ENCODE measurements at regions not wholly inside any gene's neighbourhood (a gene's known extent, or its start where the extent isn't known, plus 50 kb on each side); places are given as distances from the start of the nearest gene placed in this dataset.

DNA sequence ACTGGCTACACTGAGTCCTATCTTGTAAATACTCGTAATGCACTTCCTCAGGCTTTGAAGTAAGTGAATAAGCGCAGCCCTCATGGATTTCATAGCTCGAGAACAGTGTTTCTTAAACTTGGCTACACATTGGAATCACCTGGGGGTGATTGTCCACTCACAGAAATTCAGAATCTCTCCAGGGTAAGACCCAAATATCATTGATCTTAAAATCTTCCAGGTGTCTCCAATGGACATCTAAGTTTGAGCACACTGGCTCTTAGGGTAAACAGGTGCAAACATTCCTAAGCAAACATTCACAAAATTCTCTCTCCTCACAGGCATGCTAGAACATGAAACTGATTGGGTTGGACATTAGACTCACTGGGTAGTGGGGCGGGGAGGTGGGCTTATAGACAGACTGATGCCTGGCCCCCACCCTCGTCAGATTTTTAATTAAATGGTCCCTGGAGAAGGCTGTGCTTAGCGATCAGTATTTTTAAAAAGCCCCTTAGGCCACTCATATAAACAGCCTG, 279.7 kb upstream of the TBL1XR1 start:
- Histone ChIP-seq H4K20me1 (ENCODE audit: insufficient read depth) (no peaks in the 10 kb centered on the region), H3K9ac (ENCODE audit: low read length) (no peak overlapping the region), H2AFZ (ENCODE audit: low read depth, low read length) (no peak overlapping the region), H3F3A (ENCODE audit: insufficient read depth, low read length, poor library complexity, severe bottlenecking) (no peaks in the 10 kb centered on the region), H3K36me3 (ENCODE audit: insufficient read depth, low read length) (no peaks in the 10 kb centered on the region), H3K4me2 (ENCODE audit: low read length) (no peak overlapping the region), H3K27me3 (ENCODE audit: insufficient read depth, low read depth, low read length) (no peaks in the 10 kb centered on the region), H3K4me3 (ENCODE audit: low read length) (no peak overlapping the region), H3K9me2 (ENCODE audit: insufficient read depth, low read length) (no peaks in the 10 kb centered on the region), H3K79me2 (replicated peaks; ENCODE audit: insufficient read depth, low read length) (no peaks in the 10 kb centered on the region), H3K9me3 (ENCODE audit: low read length) (no peaks in the 10 kb centered on the region), H3K27ac (ENCODE audit: low read length) (no peak overlapping the region)
- TF ChIP-seq SMC3 (conservative IDR thresholded peaks at IDR 0.05; ENCODE audit: poor library complexity) (no peak), EZH2 (IDR thresholded peaks at IDR 0.05; ENCODE audit: borderline replicate concordance, insufficient read depth, low read length, poor library complexity, severe bottlenecking) (no peak), RAD21 (conservative IDR thresholded peaks at IDR 0.05) (no peak), EP300 (conservative IDR thresholded peaks at IDR 0.05; ENCODE audit: poor library complexity, severe bottlenecking) (no peak), POLR2AphosphoS5 (IDR thresholded peaks at IDR 0.05) (no peak), MXI1 (conservative IDR thresholded peaks at IDR 0.05; ENCODE audit: poor library complexity, severe bottlenecking) (no peak), TAF1 (IDR thresholded peaks at IDR 0.05; ENCODE audit: low read depth) (no peak)
- TF ChIP-seq, protein P1, sequence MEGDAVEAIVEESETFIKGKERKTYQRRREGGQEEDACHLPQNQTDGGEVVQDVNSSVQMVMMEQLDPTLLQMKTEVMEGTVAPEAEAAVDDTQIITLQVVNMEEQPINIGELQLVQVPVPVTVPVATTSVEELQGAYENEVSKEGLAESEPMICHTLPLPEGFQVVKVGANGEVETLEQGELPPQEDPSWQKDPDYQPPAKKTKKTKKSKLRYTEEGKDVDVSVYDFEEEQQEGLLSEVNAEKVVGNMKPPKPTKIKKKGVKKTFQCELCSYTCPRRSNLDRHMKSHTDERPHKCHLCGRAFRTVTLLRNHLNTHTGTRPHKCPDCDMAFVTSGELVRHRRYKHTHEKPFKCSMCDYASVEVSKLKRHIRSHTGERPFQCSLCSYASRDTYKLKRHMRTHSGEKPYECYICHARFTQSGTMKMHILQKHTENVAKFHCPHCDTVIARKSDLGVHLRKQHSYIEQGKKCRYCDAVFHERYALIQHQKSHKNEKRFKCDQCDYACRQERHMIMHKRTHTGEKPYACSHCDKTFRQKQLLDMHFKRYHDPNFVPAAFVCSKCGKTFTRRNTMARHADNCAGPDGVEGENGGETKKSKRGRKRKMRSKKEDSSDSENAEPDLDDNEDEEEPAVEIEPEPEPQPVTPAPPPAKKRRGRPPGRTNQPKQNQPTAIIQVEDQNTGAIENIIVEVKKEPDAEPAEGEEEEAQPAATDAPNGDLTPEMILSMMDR (IDR thresholded peaks at IDR 0.05; ENCODE audit: poor library complexity, severe bottlenecking), result no peak
- TF ChIP-seq, protein P2, sequence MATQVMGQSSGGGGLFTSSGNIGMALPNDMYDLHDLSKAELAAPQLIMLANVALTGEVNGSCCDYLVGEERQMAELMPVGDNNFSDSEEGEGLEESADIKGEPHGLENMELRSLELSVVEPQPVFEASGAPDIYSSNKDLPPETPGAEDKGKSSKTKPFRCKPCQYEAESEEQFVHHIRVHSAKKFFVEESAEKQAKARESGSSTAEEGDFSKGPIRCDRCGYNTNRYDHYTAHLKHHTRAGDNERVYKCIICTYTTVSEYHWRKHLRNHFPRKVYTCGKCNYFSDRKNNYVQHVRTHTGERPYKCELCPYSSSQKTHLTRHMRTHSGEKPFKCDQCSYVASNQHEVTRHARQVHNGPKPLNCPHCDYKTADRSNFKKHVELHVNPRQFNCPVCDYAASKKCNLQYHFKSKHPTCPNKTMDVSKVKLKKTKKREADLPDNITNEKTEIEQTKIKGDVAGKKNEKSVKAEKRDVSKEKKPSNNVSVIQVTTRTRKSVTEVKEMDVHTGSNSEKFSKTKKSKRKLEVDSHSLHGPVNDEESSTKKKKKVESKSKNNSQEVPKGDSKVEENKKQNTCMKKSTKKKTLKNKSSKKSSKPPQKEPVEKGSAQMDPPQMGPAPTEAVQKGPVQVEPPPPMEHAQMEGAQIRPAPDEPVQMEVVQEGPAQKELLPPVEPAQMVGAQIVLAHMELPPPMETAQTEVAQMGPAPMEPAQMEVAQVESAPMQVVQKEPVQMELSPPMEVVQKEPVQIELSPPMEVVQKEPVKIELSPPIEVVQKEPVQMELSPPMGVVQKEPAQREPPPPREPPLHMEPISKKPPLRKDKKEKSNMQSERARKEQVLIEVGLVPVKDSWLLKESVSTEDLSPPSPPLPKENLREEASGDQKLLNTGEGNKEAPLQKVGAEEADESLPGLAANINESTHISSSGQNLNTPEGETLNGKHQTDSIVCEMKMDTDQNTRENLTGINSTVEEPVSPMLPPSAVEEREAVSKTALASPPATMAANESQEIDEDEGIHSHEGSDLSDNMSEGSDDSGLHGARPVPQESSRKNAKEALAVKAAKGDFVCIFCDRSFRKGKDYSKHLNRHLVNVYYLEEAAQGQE (IDR thresholded peaks at IDR 0.05; ENCODE audit: borderline replicate concordance), result no peak

- no peak overlapping the region for H3K4me3 ChIP-seq (ENCODE audit: low read length)
- H3K27ac ChIP-seq (ENCODE audit: low read length), result no peak overlapping the region
- no peaks in the 10 kb centered on the region for H3K27me3 ChIP-seq (ENCODE audit: insufficient read depth, low read depth, low read length)
- no peaks in the 10 kb centered on the region for H3K36me3 ChIP-seq (ENCODE audit: insufficient read depth, low read length)
- no peaks in the 10 kb centered on the region for H3F3A ChIP-seq (ENCODE audit: insufficient read depth, low read length, poor library complexity, severe bottlenecking)
- H3K79me2 ChIP-seq (replicated peaks; ENCODE audit: insufficient read depth, low read length), result no peaks in the 10 kb centered on the region
- H4K20me1 ChIP-seq (ENCODE audit: insufficient read depth), result no peaks in the 10 kb centered on the region
- H3K4me2 ChIP-seq (ENCODE audit: low read length), result no peak overlapping the region
- H3K9ac ChIP-seq (ENCODE audit: low read length), result no peak overlapping the region
- H3K9me2 ChIP-seq (ENCODE audit: insufficient read depth, low read length), result no peaks in the 10 kb centered on the region
- no peaks in the 10 kb centered on the region for H3K9me3 ChIP-seq (ENCODE audit: low read length)
- H2AFZ ChIP-seq (ENCODE audit: low read depth, low read length), result no peak overlapping the region
- no peak for TF ChIP-seq SMC3 (conservative IDR thresholded peaks at IDR 0.05; ENCODE audit: poor library complexity)
- TF ChIP-seq, protein P1 (IDR thresholded peaks at IDR 0.05; ENCODE audit: poor library complexity, severe bottlenecking), result no peak
- no peak for TF ChIP-seq EP300 (conservative IDR thresholded peaks at IDR 0.05; ENCODE audit: poor library complexity, severe bottlenecking)
- TF ChIP-seq POLR2AphosphoS5 (IDR thresholded peaks at IDR 0.05), result no peak
- no peak for TF ChIP-seq MXI1 (conservative IDR thresholded peaks at IDR 0.05; ENCODE audit: poor library complexity, severe bottlenecking)
- TF ChIP-seq EZH2 (IDR thresholded peaks at IDR 0.05; ENCODE audit: borderline replicate concordance, insufficient read depth, low read length, poor library complexity, severe bottlenecking), result no peak
- TF ChIP-seq TAF1 (IDR thresholded peaks at IDR 0.05; ENCODE audit: low read depth), result no peak
- TF ChIP-seq, protein P2 (IDR thresholded peaks at IDR 0.05; ENCODE audit: borderline replicate concordance), result no peak
- no peak for TF ChIP-seq RAD21 (conservative IDR thresholded peaks at IDR 0.05)
Measured at GRCh38 chr3:177478170-177478867, 281.0 kb upstream of the TBL1XR1 start.

All from neural cell (in vitro differentiated cells).